ENCODE measurements at regions not wholly inside any gene's neighbourhood (a gene's known extent, or its start where the extent isn't known, plus 50 kb on each side); places are given as distances from the start of the nearest gene placed in this dataset.

GRCh38 chr12:28122756-28123155 is 67.5 kb upstream of the CCDC91 start:
- H4K5ac ChIP-seq (ENCODE audit: insufficient read length, low read depth, low read length): no peak overlapping the region
- H3K56ac ChIP-seq (ENCODE audit: insufficient read length, low read depth, low read length): no peak overlapping the region
- Mint-ChIP-seq H3K36me3 (ENCODE audit: insufficient read depth in 1 of 3, low read depth in 3 of 3) (no peaks in the 10 kb centered on the region), H3K4me3 (no peak overlapping the region), H3K9me3 (no peaks in the 10 kb centered on the region), H3K27ac (no peak overlapping the region), H3K27me3 (ENCODE audit: low read depth) (no peaks in the 10 kb centered on the region), H3K4me1 (no peaks in the 10 kb centered on the region)
- H3K79me1 ChIP-seq (ENCODE audit: insufficient read depth, low read depth, low read length, poor library complexity, severe bottlenecking): no peaks in the 10 kb centered on the region
- TF ChIP-seq, protein P1, sequence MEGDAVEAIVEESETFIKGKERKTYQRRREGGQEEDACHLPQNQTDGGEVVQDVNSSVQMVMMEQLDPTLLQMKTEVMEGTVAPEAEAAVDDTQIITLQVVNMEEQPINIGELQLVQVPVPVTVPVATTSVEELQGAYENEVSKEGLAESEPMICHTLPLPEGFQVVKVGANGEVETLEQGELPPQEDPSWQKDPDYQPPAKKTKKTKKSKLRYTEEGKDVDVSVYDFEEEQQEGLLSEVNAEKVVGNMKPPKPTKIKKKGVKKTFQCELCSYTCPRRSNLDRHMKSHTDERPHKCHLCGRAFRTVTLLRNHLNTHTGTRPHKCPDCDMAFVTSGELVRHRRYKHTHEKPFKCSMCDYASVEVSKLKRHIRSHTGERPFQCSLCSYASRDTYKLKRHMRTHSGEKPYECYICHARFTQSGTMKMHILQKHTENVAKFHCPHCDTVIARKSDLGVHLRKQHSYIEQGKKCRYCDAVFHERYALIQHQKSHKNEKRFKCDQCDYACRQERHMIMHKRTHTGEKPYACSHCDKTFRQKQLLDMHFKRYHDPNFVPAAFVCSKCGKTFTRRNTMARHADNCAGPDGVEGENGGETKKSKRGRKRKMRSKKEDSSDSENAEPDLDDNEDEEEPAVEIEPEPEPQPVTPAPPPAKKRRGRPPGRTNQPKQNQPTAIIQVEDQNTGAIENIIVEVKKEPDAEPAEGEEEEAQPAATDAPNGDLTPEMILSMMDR (conservative IDR thresholded peaks at IDR 0.05): no peak
- no peak overlapping the region for H2BK20ac ChIP-seq (ENCODE audit: low read depth, low read length, poor library complexity, severe bottlenecking)
- H2BK5ac ChIP-seq (ENCODE audit: insufficient read length, low read length): no peak overlapping the region
- no peaks in the 10 kb centered on the region for H3K27me3 ChIP-seq (ENCODE audit: insufficient read depth, low read length)
- no CpG with 5 or more reads among the region's 3 CpGs for WGBS (ENCODE audit: extremely low coverage, insufficient read length, low lambda C conversion rate)
- no peaks in the 10 kb centered on the region for H3K23me2 ChIP-seq (ENCODE audit: insufficient read length, low read depth, low read length, poor library complexity, severe bottlenecking)
- H3K9ac ChIP-seq (ENCODE audit: extremely low read depth, insufficient read length, low read length): no peak overlapping the region
- DNase-seq: no peak
- H2BK12ac ChIP-seq (ENCODE audit: insufficient read length, low read depth, low read length): no peak overlapping the region
- H3K4ac ChIP-seq (ENCODE audit: low read depth, low read length): no peak overlapping the region
- H3K79me2 ChIP-seq (ENCODE audit: insufficient read depth, low read length): no peaks in the 10 kb centered on the region
- no peak overlapping the region for H3K18ac ChIP-seq (ENCODE audit: insufficient read length, low read depth, low read length)
- H4K91ac ChIP-seq (ENCODE audit: insufficient read length, low read depth, low read length): no peak overlapping the region
- H2AK5ac ChIP-seq (ENCODE audit: insufficient read length, low read length): no peak overlapping the region
- H2BK15ac ChIP-seq (ENCODE audit: low read depth, low read length): no peak overlapping the region
- H3K14ac ChIP-seq (ENCODE audit: insufficient read depth, low read length): no peak overlapping the region
- H3T11ph ChIP-seq (ENCODE audit: low read length): no peak overlapping the region
- no peak overlapping the region for H3K4me2 ChIP-seq (ENCODE audit: insufficient read depth, insufficient read length, low read length)
- H3K23ac ChIP-seq (ENCODE audit: insufficient read length, low read depth, low read length): no peak overlapping the region
- no peaks in the 10 kb centered on the region for H3K4me1 ChIP-seq (ENCODE audit: insufficient read depth, low read length)
- H3K9me3 ChIP-seq (ENCODE audit: control insufficient read depth, low read depth, low read length): no peaks in the 10 kb centered on the region
- no peak overlapping the region for H2AFZ ChIP-seq (ENCODE audit: low read length)
- no peak overlapping the region for H4K8ac ChIP-seq (replicated peaks; ENCODE audit: insufficient read length, low read depth, low read length)
- H2BK120ac ChIP-seq (ENCODE audit: low read depth, low read length, poor library complexity, severe bottlenecking): no peak overlapping the region
- H3K27ac ChIP-seq (ENCODE audit: insufficient read length, low read depth, low read length): no peak overlapping the region
- H4K20me1 ChIP-seq (ENCODE audit: control insufficient read depth, insufficient read depth, insufficient read length): no peaks in the 10 kb centered on the region

Data from H9 (cell line).